ENCODE measurements at regions not wholly inside any gene's neighbourhood (a gene's known extent, or its start where the extent isn't known, plus 50 kb on each side); places are given as distances from the start of the nearest gene placed in this dataset.
"Not testable (repeated sequence)": the region's sequence is repeated elsewhere in the genome, so short reads cannot be mapped to it uniquely, and the experiment has no call there.

GRCh38 chr15:95174301-95175259, 943.2 kb downstream of the MCTP2 start:
- DNase-seq (ENCODE audit: low spot score): no peak

GRCh38 chr15:95175914-95176658, 944.7 kb downstream of the MCTP2 start:
- no peak for DNase-seq (ENCODE audit: low spot score)

DNA sequence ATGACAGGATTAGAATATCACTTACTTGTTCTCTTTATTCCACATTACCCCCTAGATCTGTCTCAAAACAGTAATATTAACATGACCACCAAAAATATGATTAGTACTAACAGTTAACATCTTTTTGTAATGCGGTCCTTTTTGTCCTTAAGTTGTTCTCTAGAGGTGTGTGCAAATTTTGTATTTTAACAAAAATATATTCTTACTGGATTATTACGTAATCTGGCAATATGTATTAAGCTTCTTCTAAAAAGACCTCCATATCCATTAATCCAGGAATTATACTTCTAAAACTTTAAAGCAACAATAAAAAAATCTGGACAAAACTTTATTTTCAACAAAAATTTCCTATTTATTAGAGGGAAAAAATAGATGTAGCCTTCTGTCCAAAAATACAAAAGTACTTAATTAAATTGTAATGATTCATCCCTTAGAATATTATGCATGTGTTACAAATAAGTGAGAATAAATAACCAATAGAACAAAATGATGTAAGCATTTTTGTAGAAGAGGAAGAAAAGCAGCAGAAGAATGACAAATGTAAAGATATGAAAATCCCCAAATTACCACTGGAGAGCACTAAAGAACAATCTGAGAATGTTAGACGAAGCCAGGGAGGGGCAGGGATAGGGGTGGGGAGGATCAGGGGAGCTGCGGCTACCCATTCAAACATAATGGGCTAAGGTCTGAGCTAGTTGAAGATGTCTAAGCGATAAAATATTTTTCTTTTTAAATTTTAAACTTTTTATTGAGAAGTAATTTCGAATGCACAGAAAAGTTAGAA, 945.6 kb downstream of the MCTP2 start:
- DNase-seq (ENCODE audit: low spot score): no peak

GRCh38 chr15:95180530-95180929, 949.2 kb downstream of the MCTP2 start:
- DNase-seq (ENCODE audit: low spot score): no peak

DNA sequence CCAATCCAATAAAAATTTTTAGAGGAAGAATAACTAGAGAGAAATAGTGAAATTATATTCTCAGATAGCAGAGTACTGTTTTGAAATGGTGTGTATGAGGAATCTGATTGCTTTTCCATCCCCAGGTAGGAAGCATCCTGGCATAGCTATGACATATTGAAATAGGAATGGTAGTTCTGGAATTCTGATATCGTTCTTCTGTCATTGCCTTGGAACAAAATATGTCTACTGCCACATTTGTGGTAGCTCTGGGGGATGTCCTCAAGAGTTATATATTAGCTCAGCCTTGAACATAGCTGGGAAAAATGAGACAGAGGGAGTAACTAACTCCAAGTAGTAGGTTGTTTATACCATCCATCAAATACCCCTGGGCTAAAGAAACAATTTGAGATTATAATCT, 950.7 kb downstream of the MCTP2 start:
- DNase-seq (ENCODE audit: low spot score): no peak

GRCh38 chr15:95192923-95193322, 961.6 kb downstream of the MCTP2 start:
- no peak for DNase-seq (ENCODE audit: low spot score)

DNA sequence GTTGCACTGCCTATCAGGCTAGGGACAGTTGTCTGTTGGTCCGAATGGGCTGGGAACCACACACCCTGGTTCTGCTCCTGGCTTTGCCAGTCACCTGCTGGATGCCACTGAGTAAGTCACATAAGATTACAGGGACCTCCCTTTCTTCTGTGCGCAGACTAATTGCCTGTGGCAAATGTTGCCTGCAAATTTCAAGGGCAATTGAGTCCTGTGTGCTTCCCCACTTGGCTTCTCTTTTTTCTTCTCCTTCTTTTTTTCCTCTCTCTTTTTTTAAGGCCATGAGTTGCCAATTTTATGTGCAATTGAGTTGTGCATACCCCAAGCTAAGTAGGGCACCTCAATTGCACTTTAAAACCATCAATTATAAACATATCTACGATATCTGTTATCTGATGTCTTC, 963.4 kb downstream of the MCTP2 start:
- DNase-seq (ENCODE audit: low spot score): no peak

GRCh38 chr15:95196176-95196915, 965.0 kb downstream of the MCTP2 start:
- DNase-seq (ENCODE audit: low spot score): peak; percentile 41

DNA sequence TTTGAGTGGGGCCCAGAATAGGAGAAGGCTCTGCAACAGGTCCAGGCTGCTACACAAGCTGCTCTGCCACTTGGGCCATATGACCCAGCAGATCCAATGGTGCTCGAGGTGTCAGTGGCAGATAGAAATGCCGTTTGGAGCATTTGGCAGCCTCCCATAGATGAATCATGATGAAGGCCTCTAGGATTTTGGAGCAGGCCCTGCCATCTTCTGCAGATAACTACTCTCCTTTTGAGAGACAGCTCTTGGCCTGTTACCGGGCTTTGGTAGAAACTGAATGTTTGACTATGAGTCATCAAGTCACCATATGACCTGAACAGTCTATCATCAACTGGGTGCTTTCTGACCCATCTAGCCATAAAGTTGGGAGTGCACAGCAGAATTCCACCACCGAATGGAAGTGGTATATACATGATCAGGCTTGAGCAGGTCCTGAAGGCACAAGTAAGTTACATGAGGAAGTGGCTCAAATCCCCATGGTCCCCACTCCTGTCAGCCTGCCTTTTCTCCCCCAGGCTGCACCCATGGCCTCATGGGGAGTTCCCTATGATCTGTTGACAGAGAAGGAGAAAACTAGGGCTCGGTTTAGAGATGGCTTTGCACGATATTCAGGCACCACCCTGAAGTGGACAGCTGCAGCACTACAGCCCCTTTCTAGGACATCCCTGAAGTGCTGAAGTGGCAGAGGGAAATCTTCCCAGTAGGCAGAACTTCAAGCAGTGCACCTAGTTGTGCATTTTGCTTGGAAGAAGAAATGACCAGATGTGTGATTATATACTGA, 971.4 kb downstream of the MCTP2 start:
- DNase-seq (ENCODE audit: low spot score): no peak

DNA sequence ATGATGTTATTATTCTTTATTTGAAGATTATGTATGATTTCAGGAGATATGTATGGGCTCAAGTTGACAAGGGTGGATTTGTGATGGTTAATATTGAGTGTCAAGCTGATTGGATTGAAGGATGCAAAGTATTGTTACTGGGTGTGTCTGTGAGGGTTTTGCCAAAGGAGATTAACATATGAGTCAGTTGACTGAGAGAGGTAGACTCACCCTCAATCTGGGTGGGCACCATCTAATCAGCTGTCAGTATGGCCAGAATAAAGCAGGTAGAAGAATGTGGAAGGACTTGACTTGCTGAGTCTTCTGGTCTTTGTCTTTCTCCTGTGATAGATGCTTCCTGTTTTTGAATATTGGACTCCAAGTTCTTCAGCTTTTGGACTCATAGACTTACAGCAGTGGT, 973.7 kb downstream of the MCTP2 start:
- DNase-seq (ENCODE audit: low spot score): no peak

GRCh38 chr15:95205830-95206229, 974.5 kb downstream of the MCTP2 start:
- not testable (repeated sequence) for DNase-seq (ENCODE audit: low spot score)

DNA sequence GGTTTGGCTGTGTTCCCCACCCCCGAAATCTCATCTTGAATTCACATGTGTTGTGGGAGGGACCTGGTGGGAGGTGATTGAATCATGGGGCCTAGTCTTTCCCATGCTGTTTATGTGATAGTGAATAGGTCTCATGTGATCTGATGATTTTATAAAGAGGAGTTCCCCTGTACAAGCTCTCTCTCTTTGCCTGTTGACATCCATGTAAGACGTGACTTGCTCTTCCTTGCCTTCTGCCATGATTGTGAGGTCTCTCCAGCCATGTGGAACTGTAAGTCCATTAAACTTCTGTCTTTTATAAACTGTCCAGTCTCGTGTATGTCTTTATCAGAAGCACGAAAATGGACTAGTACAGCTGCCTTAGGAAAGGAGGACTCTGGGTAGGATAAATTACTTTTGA, 976.7 kb downstream of the MCTP2 start:
- no peak for DNase-seq (ENCODE audit: low spot score)

- DNase-seq (ENCODE audit: low spot score): no peak
Observed at GRCh38 chr15:95208988-95209387, 977.6 kb downstream of the MCTP2 start.

- DNase-seq (ENCODE audit: low spot score): no peak
Observed at GRCh38 chr15:95210436-95210981, 979.1 kb downstream of the MCTP2 start.

- no peak for DNase-seq (ENCODE audit: low spot score)
Observed at GRCh38 chr15:95215017-95215416, 983.7 kb downstream of the MCTP2 start.

GRCh38 chr15:95226835-95227234, 995.5 kb downstream of the MCTP2 start:
- DNase-seq (ENCODE audit: low spot score): no peak

DNA sequence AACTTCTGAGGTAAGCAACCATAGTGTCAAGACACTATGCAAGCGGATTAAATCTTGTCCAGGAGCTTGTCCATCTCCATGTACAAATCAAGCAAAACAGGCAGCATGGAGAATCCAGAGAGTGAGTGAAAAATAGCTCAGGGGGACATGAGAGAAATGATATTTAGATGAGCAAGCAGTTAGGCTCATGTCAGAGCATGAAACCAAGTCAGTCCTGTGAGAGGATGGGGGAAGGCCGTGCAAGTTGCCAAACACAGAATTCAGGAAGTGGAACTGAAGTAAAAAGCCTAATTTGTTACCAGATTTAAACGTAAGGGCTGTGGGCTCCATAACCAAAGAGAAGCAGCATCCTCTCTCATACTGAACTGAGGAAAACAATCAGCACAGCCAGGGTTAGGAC, 995.9 kb downstream of the MCTP2 start:
- DNase-seq (ENCODE audit: low spot score): no peak

- no peak for DNase-seq (ENCODE audit: low spot score)
Observed at GRCh38 chr15:95228856-95229555, 997.6 kb downstream of the MCTP2 start.

GRCh38 chr15:95235033-95235432, 1003.7 kb downstream of the MCTP2 start:
- no peak for DNase-seq (ENCODE audit: low spot score)
